PC-9 (cell line): ENCODE measurements at regions not wholly inside any gene's neighbourhood (a gene's known extent, or its start where the extent isn't known, plus 50 kb on each side); places are given as distances from the start of the nearest gene placed in this dataset.

Source experiments
- BruUV-seq: library from RNA; stranded (reverse); fragments of 400-500 nt; replicated peaks from 2 replicates; lab custom pipeline; 2021; lab: Mats Ljungman, UMichigan
- CTCF ChIA-PET: fragments of 300-600 bp; sonication (Branson Sonifier 250); formaldehyde crosslinking; loops from one replicate; lab custom pipeline; 2022; ENCODE audit warnings: antibody characterized with exemption; lab: Charles Lee
- POLR2A ChIA-PET: fragments of 300-600 bp; sonication (Branson Sonifier 250); formaldehyde crosslinking; loops from one replicate; lab custom pipeline; 2022; ENCODE audit warnings: antibody characterized with exemption; ENCODE audit not compliant: unreplicated experiment; lab: Charles Lee
- DNase-seq, 2 experiments: peaks; one replicate each; pipeline versions ENCODE4 v3.0.0 to v3.0.0-alpha.2; 2015 to 2022; ENCODE audit warnings: mixed read lengths in 1 of 2
- H2AFZ ChIP-seq: fragments of 200-600 bp; sonication (generic); 2 replicates; pipeline ENCODE4 v1.8.1; 2017; ENCODE audit warnings: antibody characterized with exemption
- H3F3A ChIP-seq: fragments of 200-600 bp; sonication (generic); 2 replicates; pipeline ENCODE4 v1.8.1; 2017; ENCODE audit warnings: antibody characterized with exemption, mild to moderate bottlenecking, low read depth; ENCODE audit not compliant: insufficient read depth
- H3K27ac ChIP-seq: fragments of 200-600 bp; sonication (generic); 2 replicates; pipeline ENCODE4 v1.6.1; 2016; ENCODE audit warnings: mixed run types
- H3K27me3 ChIP-seq: fragments of 200-600 bp; sonication (generic); 2 replicates; pipeline ENCODE4 v1.6.1; 2016; ENCODE audit warnings: low read depth, mixed run types; ENCODE audit not compliant: insufficient read depth
- H3K36me3 ChIP-seq: fragments of 200-600 bp; sonication (generic); 2 replicates; pipeline ENCODE4 v1.6.1; 2016; ENCODE audit warnings: low read depth, mixed run types
- H3K4me1 ChIP-seq: fragments of 200-600 bp; sonication (generic); replicated peaks from 2 replicates; pipeline ENCODE4 v1.6.1; 2016; ENCODE audit warnings: mixed run types; ENCODE audit not compliant: insufficient read depth
- H3K4me2 ChIP-seq: fragments of 200-600 bp; sonication (generic); 2 replicates; pipeline ENCODE4 v1.6.1; 2017; ENCODE audit warnings: mixed run types
- H3K4me3 ChIP-seq: fragments of 200-600 bp; sonication (generic); 2 replicates; pipeline ENCODE4 v1.6.1; 2016; ENCODE audit warnings: mixed run types
- H3K79me2 ChIP-seq: fragments of 200-600 bp; sonication (generic); 2 replicates; pipeline ENCODE4 v1.6.1; 2017; ENCODE audit warnings: low read depth, mixed run types
- H3K9me2 ChIP-seq: fragments of 200-600 bp; sonication (generic); 2 replicates; pipeline ENCODE4 v1.8.1; 2017; ENCODE audit warnings: mild to moderate bottlenecking; ENCODE audit not compliant: insufficient read depth
- H3K9me3 ChIP-seq: fragments of 200-600 bp; sonication (generic); 2 replicates; pipeline ENCODE4 v1.8.1; 2016; ENCODE audit warnings: low read depth; ENCODE audit not compliant: insufficient read depth
- H4K20me1 ChIP-seq: fragments of 200-600 bp; sonication (generic); 2 replicates; pipeline ENCODE4 v1.8.1; 2017; ENCODE audit not compliant: insufficient read depth
- EZH2 ChIP-seq: fragments of 200-600 bp; sonication (generic); IDR thresholded peaks from 2 replicates; pipeline ENCODE4 v1.8.0; 2017; ENCODE audit warnings: antibody characterized with exemption, low read depth
- intact Hi-C: fragments of 100-400 bp; cut with micrococcal nuclease; formaldehyde crosslinking; loops from one replicate; pipeline ENCODE4 v1.10.0; 2022; ENCODE audit not compliant: unreplicated experiment
- TF ChIP-seq, protein P1 (sequence below): fragments of 200-600 bp; sonication (generic); conservative IDR thresholded peaks from 2 replicates; pipeline ENCODE4 v1.6.1; 2017; ENCODE audit warnings: mixed run types, antibody characterized with exemption, mild to moderate bottlenecking, moderate library complexity

DNA sequence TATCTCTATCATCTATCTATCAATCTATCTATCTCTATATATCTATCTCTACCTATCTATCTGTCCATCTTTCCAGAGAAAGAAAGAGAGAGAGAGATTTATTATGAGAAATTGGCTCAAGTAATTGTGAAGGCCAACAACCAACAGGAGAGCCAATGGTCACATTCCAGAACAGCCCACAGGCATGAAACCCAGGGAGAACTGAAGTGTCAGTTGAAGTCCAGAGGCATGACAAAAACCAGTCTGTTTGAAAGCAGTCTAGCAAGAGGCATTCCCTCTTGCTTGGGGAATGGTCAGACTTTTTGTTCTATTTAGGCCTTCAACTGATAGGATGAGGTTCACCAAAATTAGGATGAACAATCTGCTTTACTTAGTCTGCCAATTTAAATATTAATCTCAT lies 87.6 kb upstream of the PLCXD3 start:
- intact Hi-C loops: no loop called here
- no peak for DNase-seq

DNA sequence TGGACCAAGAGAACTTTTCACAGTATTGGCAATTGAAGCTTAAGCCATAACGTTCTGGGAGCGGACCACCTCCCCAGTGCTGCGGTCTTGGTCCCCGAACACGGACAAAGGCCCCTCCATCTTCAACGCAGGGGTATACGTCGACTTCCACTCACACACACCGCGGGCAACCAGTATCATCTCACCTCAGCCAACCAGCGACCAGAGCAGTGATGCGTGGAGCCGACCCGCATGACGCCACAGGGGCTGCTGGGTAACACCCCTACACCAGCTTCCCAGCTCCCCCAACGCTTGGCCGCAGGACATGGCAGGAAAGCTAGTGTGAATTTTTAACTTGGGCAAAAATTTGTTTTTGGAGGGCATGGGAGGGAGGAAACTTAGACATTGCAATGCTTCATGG lies 77.3 kb upstream of the PLCXD3 start:
- no peaks in the 10 kb centered on the region for H3K27me3 ChIP-seq
- H3K27ac ChIP-seq: no peak overlapping the region
- no peak overlapping the region for H3K4me3 ChIP-seq
- no peak overlapping the region for H3K4me2 ChIP-seq
- H2AFZ ChIP-seq: no peak overlapping the region
- H3K9me2 ChIP-seq: no peaks in the 10 kb centered on the region
- CTCF ChIA-PET: no interaction called here
- intact Hi-C loops: no loop called here
- TF ChIP-seq, protein P1, sequence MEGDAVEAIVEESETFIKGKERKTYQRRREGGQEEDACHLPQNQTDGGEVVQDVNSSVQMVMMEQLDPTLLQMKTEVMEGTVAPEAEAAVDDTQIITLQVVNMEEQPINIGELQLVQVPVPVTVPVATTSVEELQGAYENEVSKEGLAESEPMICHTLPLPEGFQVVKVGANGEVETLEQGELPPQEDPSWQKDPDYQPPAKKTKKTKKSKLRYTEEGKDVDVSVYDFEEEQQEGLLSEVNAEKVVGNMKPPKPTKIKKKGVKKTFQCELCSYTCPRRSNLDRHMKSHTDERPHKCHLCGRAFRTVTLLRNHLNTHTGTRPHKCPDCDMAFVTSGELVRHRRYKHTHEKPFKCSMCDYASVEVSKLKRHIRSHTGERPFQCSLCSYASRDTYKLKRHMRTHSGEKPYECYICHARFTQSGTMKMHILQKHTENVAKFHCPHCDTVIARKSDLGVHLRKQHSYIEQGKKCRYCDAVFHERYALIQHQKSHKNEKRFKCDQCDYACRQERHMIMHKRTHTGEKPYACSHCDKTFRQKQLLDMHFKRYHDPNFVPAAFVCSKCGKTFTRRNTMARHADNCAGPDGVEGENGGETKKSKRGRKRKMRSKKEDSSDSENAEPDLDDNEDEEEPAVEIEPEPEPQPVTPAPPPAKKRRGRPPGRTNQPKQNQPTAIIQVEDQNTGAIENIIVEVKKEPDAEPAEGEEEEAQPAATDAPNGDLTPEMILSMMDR: no peak
- TF ChIP-seq EZH2: no peak
- H3K36me3 ChIP-seq: no peaks in the 10 kb centered on the region
- H3K9me3 ChIP-seq: 0 out of 2 replicates have a peak, but pooled peaks cover 2% of the 10 kb centered on the region
- DNase-seq: no peak
- BruUV-seq: no TSS peak
- POLR2A ChIA-PET: no interaction called here
- no peaks in the 10 kb centered on the region for H3F3A ChIP-seq
- no peaks in the 10 kb centered on the region for H3K4me1 ChIP-seq
- H4K20me1 ChIP-seq: no peaks in the 10 kb centered on the region
- no peaks in the 10 kb centered on the region for H3K79me2 ChIP-seq

More for the DNA sequence above, 87.6 kb upstream of the PLCXD3 start:
- no peak overlapping the region for H3K4me2 ChIP-seq
- TF ChIP-seq EZH2: no peak
- TF ChIP-seq, protein P1: no peak
- no peaks in the 10 kb centered on the region for H3K9me3 ChIP-seq
- no peak overlapping the region for H2AFZ ChIP-seq
- H3K27ac ChIP-seq: no peak overlapping the region
- H3K4me1 ChIP-seq: no peaks in the 10 kb centered on the region
- no TSS peak for BruUV-seq
- H3K4me3 ChIP-seq: no peak overlapping the region
- ChIA-PET POLR2A (no interaction called here), CTCF (no interaction called here)
- H4K20me1 ChIP-seq: no peaks in the 10 kb centered on the region
- H3F3A ChIP-seq: no peaks in the 10 kb centered on the region
- H3K9me2 ChIP-seq: peaks cover 4% of the 10 kb centered on the region; the same call in 1 of the 2 replicates
- H3K27me3 ChIP-seq: no peaks in the 10 kb centered on the region
- no peaks in the 10 kb centered on the region for H3K79me2 ChIP-seq
- H3K36me3 ChIP-seq: no peaks in the 10 kb centered on the region

DNA sequence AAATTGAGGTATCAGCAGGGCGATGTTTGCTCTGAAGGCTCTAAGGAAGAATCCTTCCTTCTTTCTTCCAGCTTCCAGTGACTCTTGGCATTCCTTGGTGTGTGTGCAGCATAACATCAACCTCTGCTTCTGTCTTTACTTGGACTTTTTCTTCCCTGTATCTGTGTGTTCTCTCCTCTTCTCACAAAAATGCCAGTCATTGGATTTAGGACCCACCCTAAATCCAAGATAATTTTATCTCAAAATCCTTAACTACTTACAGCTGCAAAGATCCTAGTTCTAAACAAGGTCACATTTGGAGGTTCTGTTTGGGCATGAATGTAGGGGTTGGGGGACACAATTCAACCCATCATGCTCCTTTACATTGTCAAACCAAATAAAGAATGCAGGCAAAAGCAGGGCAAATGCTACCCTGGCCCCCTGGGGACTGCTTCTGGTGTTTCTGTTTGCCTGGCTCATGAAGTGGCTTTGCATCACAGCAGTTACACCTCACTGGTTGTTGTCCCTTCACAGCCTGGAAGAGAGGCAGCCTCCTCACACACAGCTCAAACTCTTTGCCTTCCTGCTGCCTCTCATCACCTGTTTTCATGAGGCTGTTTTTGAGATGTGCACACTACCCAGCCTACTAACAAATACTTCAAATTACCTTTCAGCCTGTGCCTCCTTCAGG lies 64.8 kb upstream of the PLCXD3 start:
- Histone ChIP-seq H3K36me3 (no peaks in the 10 kb centered on the region), H3K27ac (no peak overlapping the region), H3K9me3 (no peaks in the 10 kb centered on the region), H3K27me3 (no peaks in the 10 kb centered on the region), H2AFZ (no peak overlapping the region), H3F3A (no peaks in the 10 kb centered on the region), H3K79me2 (no peaks in the 10 kb centered on the region), H3K9me2 (no peaks in the 10 kb centered on the region), H3K4me2 (no peak overlapping the region), H4K20me1 (no peaks in the 10 kb centered on the region), H3K4me1 (no peaks in the 10 kb centered on the region), H3K4me3 (no peak overlapping the region)
- CTCF ChIA-PET: interaction anchor here (0.6 kb wide), 1 partner anchor 262 kb away, joined by 4 read pairs; no protein-coding TSS in a partner anchor
- TF ChIP-seq EZH2: no peak
- TF ChIP-seq, protein P1: no peak
- BruUV-seq: no TSS peak
- intact Hi-C loops: no loop called here
- POLR2A ChIA-PET: no interaction called here
- no peak for DNase-seq
